Right lobe of liver (tissue), 4 donors: ENCODE measurements at regions not wholly inside any gene's neighbourhood (a gene's known extent, or its start where the extent isn't known, plus 50 kb on each side); places are given as distances from the start of the nearest gene placed in this dataset.

Experiments
- POLR2A ChIP-seq: fragments of 450-650 bp; IDR thresholded peaks from one replicate; pipeline ENCODE4 v1.6.1; 2017; ENCODE audit warnings: antibody characterized with exemption, mild to moderate bottlenecking
- TF ChIP-seq, protein P1 (sequence below), 4 donors: fragments of 200-600 bp in 3 of 4; fragments of 450-650 bp in 1 of 4; IDR thresholded peaks; one replicate each; pipeline versions ENCODE4 v1.5.1 to v1.8.0; 2016 to 2022; ENCODE audit warnings: antibody characterized with exemption in 4 of 4, mild to moderate bottlenecking in 2 of 4
- donor health status: DM: no; HTN: no; CAD: no.
- donor health status: DM: no; HTN: no; CAD: no.
- donor health status: DM: no; HTN: yes; CAD: no.

- TF ChIP-seq, protein P1, sequence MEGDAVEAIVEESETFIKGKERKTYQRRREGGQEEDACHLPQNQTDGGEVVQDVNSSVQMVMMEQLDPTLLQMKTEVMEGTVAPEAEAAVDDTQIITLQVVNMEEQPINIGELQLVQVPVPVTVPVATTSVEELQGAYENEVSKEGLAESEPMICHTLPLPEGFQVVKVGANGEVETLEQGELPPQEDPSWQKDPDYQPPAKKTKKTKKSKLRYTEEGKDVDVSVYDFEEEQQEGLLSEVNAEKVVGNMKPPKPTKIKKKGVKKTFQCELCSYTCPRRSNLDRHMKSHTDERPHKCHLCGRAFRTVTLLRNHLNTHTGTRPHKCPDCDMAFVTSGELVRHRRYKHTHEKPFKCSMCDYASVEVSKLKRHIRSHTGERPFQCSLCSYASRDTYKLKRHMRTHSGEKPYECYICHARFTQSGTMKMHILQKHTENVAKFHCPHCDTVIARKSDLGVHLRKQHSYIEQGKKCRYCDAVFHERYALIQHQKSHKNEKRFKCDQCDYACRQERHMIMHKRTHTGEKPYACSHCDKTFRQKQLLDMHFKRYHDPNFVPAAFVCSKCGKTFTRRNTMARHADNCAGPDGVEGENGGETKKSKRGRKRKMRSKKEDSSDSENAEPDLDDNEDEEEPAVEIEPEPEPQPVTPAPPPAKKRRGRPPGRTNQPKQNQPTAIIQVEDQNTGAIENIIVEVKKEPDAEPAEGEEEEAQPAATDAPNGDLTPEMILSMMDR (IDR thresholded peaks at IDR 0.05) = no peak
- no peak for TF ChIP-seq POLR2A
Observed at GRCh38 chr9:79895232-79895631, 323.5 kb downstream of the TLE4 start.
